ENCODE measurements at regions not wholly inside any gene's neighbourhood (a gene's known extent, or its start where the extent isn't known, plus 50 kb on each side); places are given as distances from the start of the nearest gene placed in this dataset.

DNA sequence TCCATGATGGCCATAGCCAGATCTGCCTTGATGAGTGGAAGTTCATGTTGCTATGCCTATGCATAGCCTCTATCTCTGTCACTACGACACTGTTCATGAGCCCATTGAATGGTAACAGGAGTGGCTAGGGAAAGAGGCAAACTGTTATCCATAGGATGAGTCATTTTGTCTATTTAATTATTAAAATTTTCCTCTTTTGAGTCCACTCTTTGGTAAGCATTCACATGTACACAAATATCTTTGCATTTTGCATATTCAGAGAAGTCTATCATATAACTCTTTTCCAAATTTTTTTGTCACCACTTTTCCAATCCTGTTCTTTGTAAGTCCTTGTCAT lies 364.4 kb downstream of the KCNJ3 start:
- no peaks in the 10 kb centered on the region for H3K4me1 ChIP-seq
- 94 to 100% methylated on average over 1 of the region's 1 CpG for WGBS, 2 donors
- H3K27ac ChIP-seq, result no peak overlapping the region
- DNase-seq, result no peak
- TF ChIP-seq, protein P1, sequence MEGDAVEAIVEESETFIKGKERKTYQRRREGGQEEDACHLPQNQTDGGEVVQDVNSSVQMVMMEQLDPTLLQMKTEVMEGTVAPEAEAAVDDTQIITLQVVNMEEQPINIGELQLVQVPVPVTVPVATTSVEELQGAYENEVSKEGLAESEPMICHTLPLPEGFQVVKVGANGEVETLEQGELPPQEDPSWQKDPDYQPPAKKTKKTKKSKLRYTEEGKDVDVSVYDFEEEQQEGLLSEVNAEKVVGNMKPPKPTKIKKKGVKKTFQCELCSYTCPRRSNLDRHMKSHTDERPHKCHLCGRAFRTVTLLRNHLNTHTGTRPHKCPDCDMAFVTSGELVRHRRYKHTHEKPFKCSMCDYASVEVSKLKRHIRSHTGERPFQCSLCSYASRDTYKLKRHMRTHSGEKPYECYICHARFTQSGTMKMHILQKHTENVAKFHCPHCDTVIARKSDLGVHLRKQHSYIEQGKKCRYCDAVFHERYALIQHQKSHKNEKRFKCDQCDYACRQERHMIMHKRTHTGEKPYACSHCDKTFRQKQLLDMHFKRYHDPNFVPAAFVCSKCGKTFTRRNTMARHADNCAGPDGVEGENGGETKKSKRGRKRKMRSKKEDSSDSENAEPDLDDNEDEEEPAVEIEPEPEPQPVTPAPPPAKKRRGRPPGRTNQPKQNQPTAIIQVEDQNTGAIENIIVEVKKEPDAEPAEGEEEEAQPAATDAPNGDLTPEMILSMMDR (IDR thresholded peaks at IDR 0.05), result no peak
- no peak for TF ChIP-seq POLR2A (IDR thresholded peaks at IDR 0.05)
- no peaks in the 10 kb centered on the region for H3K27me3 ChIP-seq
- no peak overlapping the region for H3K4me3 ChIP-seq
- H3K9me3 ChIP-seq, result no peaks in the 10 kb centered on the region
- intact Hi-C loops (cut with DNase I; ENCODE audit: low total_unique reads), result no loop called here
- H3K36me3 ChIP-seq (ENCODE audit: low read depth, missing control alignments), result no peaks in the 10 kb centered on the region

DNA sequence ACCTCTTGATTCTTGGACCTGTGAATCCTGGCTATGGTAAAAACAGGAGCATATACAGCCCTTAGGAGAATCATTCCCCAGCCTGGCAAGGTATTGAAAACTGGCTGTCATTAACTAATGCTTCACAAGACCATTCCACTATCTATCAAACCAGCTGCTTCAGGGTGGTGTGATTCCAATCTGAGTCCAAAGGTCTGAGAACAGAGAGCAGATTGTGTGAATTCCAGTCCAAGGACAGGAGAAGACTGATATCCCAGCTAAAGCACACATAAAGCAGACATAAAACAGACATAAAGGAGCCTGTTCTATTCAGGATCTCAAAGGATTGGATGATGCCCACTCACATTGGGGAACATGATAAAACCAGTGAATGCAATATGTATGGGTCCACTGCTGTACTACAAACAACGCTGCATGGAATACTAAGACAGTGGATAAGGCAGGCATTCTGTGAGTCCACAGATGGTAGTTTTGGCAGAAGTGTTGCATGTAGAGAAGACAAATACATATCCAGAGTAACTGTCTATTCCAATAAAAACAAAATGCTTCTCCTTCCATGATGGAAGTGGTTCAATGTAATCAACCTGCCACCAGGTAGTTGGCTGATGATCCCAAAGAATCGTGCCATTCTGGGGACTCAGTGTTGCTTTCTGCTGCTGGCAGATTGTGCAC lies 363.9 kb downstream of the KCNJ3 start:
- TF ChIP-seq, protein P1 (IDR thresholded peaks at IDR 0.05), result no peak
- TF ChIP-seq POLR2A (IDR thresholded peaks at IDR 0.05), result no peak
- H3K36me3 ChIP-seq (ENCODE audit: low read depth, missing control alignments), result no peaks in the 10 kb centered on the region
- H3K9me3 ChIP-seq, result no peaks in the 10 kb centered on the region
- no peaks in the 10 kb centered on the region for H3K4me1 ChIP-seq
- no peak for DNase-seq
- no peak overlapping the region for H3K4me3 ChIP-seq
- no peak overlapping the region for H3K27ac ChIP-seq
- no peaks in the 10 kb centered on the region for H3K27me3 ChIP-seq
- intact Hi-C loops (cut with DNase I; ENCODE audit: low total_unique reads), result no loop called here
- WGBS, 2 donors, result 72 to 75% methylated on average over 2 of the region's 2 CpGs

DNA sequence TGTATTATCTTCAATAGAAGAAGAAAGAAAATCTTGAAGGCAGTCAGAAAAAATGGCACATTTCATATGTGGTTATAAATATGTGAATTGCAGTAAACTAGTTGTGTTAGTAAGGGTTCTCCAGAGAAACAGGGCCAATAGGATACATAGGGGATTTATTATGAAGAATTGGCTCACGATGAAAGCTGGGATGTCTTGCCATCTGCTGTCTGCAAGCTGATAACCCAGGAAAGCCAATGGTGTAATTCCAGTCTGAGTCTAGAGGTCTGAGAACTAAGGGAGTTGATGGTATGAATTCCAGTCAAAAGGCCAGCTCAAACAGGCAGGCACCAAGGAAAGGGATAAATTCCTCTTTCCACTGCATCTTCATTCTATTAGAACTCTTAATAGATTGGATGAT lies 362.4 kb downstream of the KCNJ3 start:
- DNase-seq, result no peak
- intact Hi-C loops (cut with DNase I; ENCODE audit: low total_unique reads), result no loop called here
- TF ChIP-seq, protein P1 (IDR thresholded peaks at IDR 0.05), result no peak
- TF ChIP-seq POLR2A (IDR thresholded peaks at IDR 0.05), result no peak
- Histone ChIP-seq H3K9me3 (no peaks in the 10 kb centered on the region), H3K27me3 (no peaks in the 10 kb centered on the region), H3K4me3 (no peak overlapping the region), H3K36me3 (ENCODE audit: low read depth, missing control alignments) (no peaks in the 10 kb centered on the region), H3K4me1 (no peaks in the 10 kb centered on the region), H3K27ac (no peak overlapping the region)
- WGBS, 2 donors, result 77 to 88% methylated on average over 1 of the region's 1 CpG

DNA sequence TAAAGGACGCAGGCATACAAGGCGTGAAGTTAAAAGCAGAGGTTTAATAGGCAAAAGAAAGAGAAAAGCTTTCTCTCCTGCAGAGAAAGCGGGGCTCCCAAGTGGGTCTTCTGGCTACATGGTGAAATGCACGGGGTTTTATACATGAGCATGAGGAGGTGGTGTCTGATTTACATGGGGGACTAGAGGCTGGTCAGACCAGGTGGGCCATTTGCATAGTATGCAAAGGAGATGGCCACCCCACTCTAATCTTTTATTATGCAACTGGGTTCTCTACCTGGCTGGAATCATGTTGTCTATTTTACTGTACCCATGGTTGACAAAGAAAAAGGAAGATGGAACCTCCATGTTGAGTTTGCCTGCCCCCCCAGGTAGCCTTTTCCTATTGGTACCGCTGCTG lies 356.2 kb downstream of the KCNJ3 start:
- no peak for TF ChIP-seq POLR2A (IDR thresholded peaks at IDR 0.05)
- TF ChIP-seq, protein P1 (IDR thresholded peaks at IDR 0.05), result no peak
- WGBS, 2 donors, result 86 to 88% methylated on average over 5 of the region's 5 CpGs

DNA sequence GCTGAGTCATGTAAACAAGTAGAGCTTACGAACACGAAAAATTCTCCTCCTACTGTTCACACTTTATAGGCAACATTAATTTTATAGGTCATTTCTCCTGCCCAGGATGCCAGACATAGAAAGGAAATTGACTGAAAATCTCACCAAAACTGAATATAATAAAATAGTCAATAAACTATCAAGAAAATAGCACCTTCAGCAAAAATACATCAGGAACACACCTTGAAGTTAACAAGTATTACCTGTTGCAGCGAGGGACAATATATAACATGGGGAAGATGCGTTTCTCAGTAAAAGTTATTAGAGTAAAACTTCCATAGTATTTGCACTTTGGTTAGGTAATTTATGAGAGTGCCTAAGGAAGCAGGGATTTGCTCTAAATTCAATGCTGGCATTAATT lies 344.6 kb downstream of the KCNJ3 start:
- DNase-seq, result no peak
- WGBS, 2 donors, result 87 to 89% methylated on average over 4 of the region's 4 CpGs
- intact Hi-C loops (cut with DNase I; ENCODE audit: low total_unique reads), result no loop called here
- Histone ChIP-seq H3K4me3 (no peak overlapping the region), H3K27ac (no peak overlapping the region), H3K4me1 (no peaks in the 10 kb centered on the region), H3K36me3 (ENCODE audit: low read depth, missing control alignments) (no peaks in the 10 kb centered on the region), H3K27me3 (no peaks in the 10 kb centered on the region), H3K9me3 (no peaks in the 10 kb centered on the region)
- TF ChIP-seq, protein P1 (IDR thresholded peaks at IDR 0.05), result no peak
- no peak for TF ChIP-seq POLR2A (IDR thresholded peaks at IDR 0.05)

More for the DNA sequence above, 356.2 kb downstream of the KCNJ3 start:
- Histone ChIP-seq H3K27ac (no peak overlapping the region), H3K36me3 (ENCODE audit: low read depth, missing control alignments) (no peaks in the 10 kb centered on the region), H3K4me1 (no peaks in the 10 kb centered on the region), H3K9me3 (no peaks in the 10 kb centered on the region), H3K4me3 (no peak overlapping the region), H3K27me3 (no peaks in the 10 kb centered on the region)
- intact Hi-C loops (cut with DNase I; ENCODE audit: low total_unique reads), result no loop called here
- DNase-seq, result no peak

All from testis (tissue), 2 donors.